HFF-Myc (cell line): ENCODE measurements at regions not wholly inside any gene's neighbourhood (a gene's known extent, or its start where the extent isn't known, plus 50 kb on each side); places are given as distances from the start of the nearest gene placed in this dataset.

Experiments used
- DNase-seq: peaks from one replicate; pipeline ENCODE4 v3.0.0-alpha.2; 2011; ENCODE audit warnings: low read depth; ENCODE audit errors: extremely low read depth
- H3K4me3 ChIP-seq: replicated peaks from 2 replicates; pipeline ENCODE4 v1.5.1; 2011; ENCODE audit warnings: low read depth, mild to moderate bottlenecking, control low read depth, low read length
- TF ChIP-seq, protein P1 (sequence below): IDR thresholded peaks from 2 replicates; pipeline ENCODE4 v1.5.1; 2012; ENCODE audit warnings: mild to moderate bottlenecking, low read depth, low read length, control low read depth; ENCODE audit errors: missing control alignments

DNA sequence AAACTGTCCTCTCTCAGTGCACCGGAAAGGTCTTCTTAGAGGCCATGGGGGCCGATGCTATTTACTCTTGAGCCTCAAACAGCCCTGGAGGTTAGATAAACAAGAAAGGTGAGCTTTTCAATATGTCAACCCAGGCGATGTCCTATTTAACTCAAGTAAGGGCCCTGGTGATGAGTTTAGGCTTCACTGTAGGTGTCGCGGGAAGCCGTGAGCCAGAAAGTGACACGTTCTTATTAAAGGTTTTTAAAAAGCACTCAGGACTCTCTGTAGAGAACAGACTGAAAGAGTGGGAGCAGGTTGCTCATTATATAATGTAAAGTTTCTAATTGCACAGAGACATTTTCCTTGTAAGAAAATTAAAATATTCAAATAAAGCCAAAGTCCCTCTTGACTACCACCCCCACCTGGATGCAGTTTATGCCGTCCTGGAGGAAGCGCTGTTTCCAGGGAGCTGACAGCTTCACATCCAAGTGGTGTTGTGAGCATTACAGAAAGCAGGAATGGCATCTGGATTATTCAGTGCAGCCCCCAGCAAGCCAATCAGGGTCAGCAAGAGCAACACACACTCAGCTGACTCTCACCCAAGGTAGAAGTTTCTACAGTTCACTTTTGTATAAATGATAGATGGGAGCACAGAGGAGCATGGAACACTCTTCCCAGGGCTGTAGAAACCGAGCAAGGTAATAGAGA, 280.3 kb downstream of the DRD1 start:
- DNase-seq = no peak
- TF ChIP-seq, protein P1, sequence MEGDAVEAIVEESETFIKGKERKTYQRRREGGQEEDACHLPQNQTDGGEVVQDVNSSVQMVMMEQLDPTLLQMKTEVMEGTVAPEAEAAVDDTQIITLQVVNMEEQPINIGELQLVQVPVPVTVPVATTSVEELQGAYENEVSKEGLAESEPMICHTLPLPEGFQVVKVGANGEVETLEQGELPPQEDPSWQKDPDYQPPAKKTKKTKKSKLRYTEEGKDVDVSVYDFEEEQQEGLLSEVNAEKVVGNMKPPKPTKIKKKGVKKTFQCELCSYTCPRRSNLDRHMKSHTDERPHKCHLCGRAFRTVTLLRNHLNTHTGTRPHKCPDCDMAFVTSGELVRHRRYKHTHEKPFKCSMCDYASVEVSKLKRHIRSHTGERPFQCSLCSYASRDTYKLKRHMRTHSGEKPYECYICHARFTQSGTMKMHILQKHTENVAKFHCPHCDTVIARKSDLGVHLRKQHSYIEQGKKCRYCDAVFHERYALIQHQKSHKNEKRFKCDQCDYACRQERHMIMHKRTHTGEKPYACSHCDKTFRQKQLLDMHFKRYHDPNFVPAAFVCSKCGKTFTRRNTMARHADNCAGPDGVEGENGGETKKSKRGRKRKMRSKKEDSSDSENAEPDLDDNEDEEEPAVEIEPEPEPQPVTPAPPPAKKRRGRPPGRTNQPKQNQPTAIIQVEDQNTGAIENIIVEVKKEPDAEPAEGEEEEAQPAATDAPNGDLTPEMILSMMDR = no peak
- no peak overlapping the region for H3K4me3 ChIP-seq

- TF ChIP-seq, protein P1 = no peak
- no peak for DNase-seq
- no peak overlapping the region for H3K4me3 ChIP-seq
These were observed 281.9 kb downstream of the DRD1 start for GRCh38 chr5:175162036-175162435.

GRCh38 chr5:175159956-175160355, 284.0 kb downstream of the DRD1 start:
- no peak overlapping the region for H3K4me3 ChIP-seq
- TF ChIP-seq, protein P1 = no peak
- DNase-seq = no peak

- H3K4me3 ChIP-seq = no peak overlapping the region
- TF ChIP-seq, protein P1 = no peak
- no peak for DNase-seq
These were observed 295.3 kb downstream of the DRD1 start for GRCh38 chr5:175148636-175149172.

DNA sequence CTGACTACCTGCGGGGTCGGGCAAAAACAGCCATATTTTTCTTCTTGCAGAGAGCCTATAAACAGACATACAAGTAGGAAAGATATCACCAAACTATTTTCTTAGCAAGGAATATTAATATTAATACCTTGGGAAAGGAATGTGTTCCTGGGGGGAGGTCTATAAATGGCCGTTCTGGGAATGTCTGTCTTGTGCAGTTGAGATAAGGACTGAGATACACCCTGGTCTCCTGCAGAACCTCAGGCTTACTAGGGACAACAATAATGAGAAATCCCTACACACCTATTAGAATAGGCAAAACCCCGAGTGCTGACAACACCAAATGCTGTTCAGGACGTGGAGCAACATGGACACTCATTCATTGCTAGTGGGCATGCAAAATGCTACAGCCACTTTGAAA, 297.2 kb downstream of the DRD1 start:
- no peak overlapping the region for H3K4me3 ChIP-seq
- DNase-seq = no peak
- TF ChIP-seq, protein P1 = no peak

DNA sequence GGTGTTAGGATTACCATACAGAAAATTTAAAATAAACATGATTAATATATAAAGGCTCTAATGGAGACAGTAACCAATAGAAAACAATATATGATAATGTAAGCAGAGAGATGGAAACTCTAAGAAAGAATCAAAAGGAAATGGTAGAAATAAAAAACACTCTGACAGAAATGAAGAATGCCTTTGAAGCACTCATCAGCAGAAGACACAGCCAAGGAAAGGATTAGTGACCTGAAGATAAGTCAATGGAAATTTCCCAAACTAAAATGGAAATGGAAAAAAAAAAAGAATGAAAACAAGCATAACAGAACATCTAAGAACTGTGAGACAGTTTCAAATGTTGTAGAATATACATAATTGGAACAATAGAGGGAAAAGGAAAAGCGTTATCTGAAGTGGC, 302.6 kb downstream of the DRD1 start:
- TF ChIP-seq, protein P1 = no peak
- DNase-seq = no peak
- no peak overlapping the region for H3K4me3 ChIP-seq
